ENCODE measurements at regions not wholly inside any gene's neighbourhood (a gene's known extent, or its start where the extent isn't known, plus 50 kb on each side); places are given as distances from the start of the nearest gene placed in this dataset.

DNA sequence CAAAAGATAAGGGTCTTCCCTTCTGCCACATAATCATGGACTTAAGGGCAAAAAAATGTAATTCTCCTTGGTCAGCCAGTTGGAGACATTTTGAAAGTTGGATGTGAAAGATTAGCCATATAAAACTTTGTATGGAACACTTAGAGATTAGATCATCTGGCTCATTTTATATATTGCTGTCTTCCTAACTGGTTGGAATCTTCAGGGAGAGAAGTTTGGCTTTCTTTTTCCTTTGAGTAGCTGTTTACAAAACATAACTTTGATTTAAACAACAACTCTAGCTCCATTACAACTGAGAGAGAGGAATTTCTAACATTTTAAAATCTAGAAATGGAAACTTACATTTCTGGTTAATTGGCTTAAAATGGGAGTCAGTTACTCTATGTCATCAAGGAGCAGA lies 132.7 kb downstream of the RDH14 start:
- H3K9me3 ChIP-seq (ENCODE audit: control insufficient read depth, low read depth, low read length): no peaks in the 10 kb centered on the region
- no peak overlapping the region for H3K27ac ChIP-seq (ENCODE audit: low read length)
- no peak overlapping the region for H3K4me3 ChIP-seq (ENCODE audit: low read length)
- H3K27me3 ChIP-seq (ENCODE audit: control insufficient read depth, insufficient read depth, low read length): no peaks in the 10 kb centered on the region
- no peak for DNase-seq
- no peaks in the 10 kb centered on the region for H3K36me3 ChIP-seq (ENCODE audit: control insufficient read depth, insufficient read depth, low read length)
- H3K4me1 ChIP-seq (ENCODE audit: control insufficient read depth, insufficient read depth, low read length): no peaks in the 10 kb centered on the region

DNA sequence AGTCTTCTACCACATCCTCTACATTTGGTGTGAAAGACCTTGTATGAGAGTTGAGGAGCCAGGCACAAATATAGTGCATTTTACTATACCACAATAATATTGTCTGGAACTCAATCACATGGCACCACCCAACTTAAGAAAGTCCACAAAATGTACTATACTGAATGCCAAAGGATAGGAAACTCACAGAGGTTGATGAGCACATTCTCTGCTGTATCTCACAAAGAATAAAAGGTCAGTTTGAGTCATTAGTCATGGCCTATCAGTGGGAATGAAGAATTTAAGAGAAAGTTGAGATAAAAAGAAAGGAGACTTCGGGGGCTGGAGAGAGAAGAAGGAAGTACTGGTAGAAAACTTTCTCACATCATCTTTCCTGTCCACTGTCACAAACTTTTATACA lies 134.3 kb downstream of the RDH14 start:
- WGBS (ENCODE audit: insufficient coverage, low lambda C conversion rate): 43% methylated on average over 1 of the region's 1 CpG
- Histone ChIP-seq H3K9me3 (ENCODE audit: control insufficient read depth, low read depth, low read length) (no peaks in the 10 kb centered on the region), H3K27me3 (ENCODE audit: control insufficient read depth, insufficient read depth, low read length) (no peaks in the 10 kb centered on the region), H3K4me1 (ENCODE audit: control insufficient read depth, insufficient read depth, low read length) (no peaks in the 10 kb centered on the region), H3K27ac (ENCODE audit: low read length) (no peak overlapping the region), H3K36me3 (ENCODE audit: control insufficient read depth, insufficient read depth, low read length) (no peaks in the 10 kb centered on the region), H3K4me3 (ENCODE audit: low read length) (no peak overlapping the region)
- DNase-seq: no peak

DNA sequence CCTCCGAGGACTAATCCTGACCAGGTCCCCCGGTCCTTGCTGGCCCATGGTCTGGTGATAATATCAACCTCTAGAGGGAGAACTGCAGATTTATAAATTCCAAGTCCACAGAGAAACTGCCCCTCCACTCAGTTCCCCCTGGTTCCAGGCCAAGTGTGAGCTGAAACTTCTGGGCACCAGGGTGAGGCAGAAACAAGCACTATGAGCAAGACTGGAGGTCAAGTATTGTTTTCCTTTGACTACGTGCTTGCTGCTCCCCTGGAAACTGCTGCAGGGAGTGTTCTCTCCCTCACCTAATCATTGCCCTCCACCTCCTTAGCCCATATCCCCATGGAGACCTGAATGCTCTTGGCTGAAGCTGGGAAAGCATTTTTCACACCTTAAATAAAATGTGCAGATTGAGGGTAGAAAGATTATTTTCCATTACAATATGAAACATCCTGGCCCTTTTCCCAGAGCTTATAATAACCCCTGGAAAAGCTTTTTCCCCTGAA lies 135.2 kb downstream of the RDH14 start:
- H3K27me3 ChIP-seq (ENCODE audit: control insufficient read depth, insufficient read depth, low read length): no peaks in the 10 kb centered on the region
- no peak overlapping the region for H3K27ac ChIP-seq (ENCODE audit: low read length)
- H3K36me3 ChIP-seq (ENCODE audit: control insufficient read depth, insufficient read depth, low read length): no peaks in the 10 kb centered on the region
- no peaks in the 10 kb centered on the region for H3K4me1 ChIP-seq (ENCODE audit: control insufficient read depth, insufficient read depth, low read length)
- H3K4me3 ChIP-seq (ENCODE audit: low read length): no peak overlapping the region
- no peaks in the 10 kb centered on the region for H3K9me3 ChIP-seq (ENCODE audit: control insufficient read depth, low read depth, low read length)
- no CpG with 5 or more reads among the region's 3 CpGs for WGBS (ENCODE audit: insufficient coverage, low lambda C conversion rate)
- no peak for DNase-seq

DNA sequence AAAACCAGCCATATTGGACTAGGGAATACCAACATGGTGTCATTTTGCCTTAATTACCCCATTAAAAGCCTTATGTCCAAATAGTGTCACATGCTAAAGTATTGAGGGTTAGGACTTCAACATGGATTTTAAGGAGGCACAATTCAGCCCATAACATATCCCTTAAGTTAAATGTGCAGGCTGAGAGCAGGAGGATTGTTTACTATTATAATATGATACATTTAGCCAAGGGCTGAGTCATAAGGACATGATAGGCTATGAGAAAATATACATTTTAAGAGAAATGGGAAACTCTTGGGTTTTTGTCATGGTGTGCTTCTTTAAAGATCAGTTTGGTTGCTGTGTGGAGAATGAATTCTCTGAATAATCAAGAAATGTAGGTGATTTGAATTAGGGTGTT lies 136.8 kb downstream of the RDH14 start:
- Histone ChIP-seq H3K36me3 (ENCODE audit: control insufficient read depth, insufficient read depth, low read length) (no peaks in the 10 kb centered on the region), H3K27ac (ENCODE audit: low read length) (no peak overlapping the region), H3K9me3 (ENCODE audit: control insufficient read depth, low read depth, low read length) (no peaks in the 10 kb centered on the region), H3K27me3 (ENCODE audit: control insufficient read depth, insufficient read depth, low read length) (no peaks in the 10 kb centered on the region), H3K4me1 (ENCODE audit: control insufficient read depth, insufficient read depth, low read length) (no peaks in the 10 kb centered on the region), H3K4me3 (ENCODE audit: low read length) (no peak overlapping the region)
- DNase-seq: no peak

DNA sequence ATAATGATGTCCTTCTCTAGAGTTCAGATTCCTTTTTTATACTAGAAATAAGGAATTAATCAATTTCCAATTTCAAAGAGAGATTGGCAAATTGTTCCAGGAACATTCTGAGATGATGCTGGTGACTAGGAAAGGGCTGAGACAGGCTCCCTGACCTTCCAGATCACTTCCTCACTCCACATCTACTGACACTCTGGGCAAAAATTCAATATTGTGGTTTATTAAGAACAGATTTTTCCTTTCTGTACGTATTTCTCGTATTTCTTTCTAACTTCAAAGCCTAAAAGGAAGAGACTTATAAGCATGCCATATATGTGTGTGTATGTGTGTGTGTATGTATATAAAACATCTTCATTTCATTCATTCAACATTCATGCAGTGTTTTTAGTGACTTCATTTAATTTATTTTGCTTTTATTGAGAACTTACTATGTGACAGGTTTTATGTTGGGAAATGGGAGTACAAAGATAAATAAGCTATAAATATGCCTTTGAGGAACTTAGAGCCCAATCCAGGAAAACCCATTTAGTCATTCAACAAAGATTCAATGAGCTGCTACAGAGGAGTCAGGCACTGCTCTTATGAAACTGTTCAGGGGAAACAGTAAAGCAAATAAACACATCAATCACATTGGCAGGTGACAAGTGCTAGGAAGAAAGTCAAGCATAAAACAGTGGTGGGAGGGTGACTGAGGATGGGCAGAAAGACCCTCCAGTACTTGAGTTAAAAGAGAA lies 137.9 kb downstream of the RDH14 start:
- DNase-seq: no peak
- Histone ChIP-seq H3K4me3 (ENCODE audit: low read length) (no peak overlapping the region), H3K27ac (ENCODE audit: low read length) (no peak overlapping the region), H3K4me1 (ENCODE audit: control insufficient read depth, insufficient read depth, low read length) (no peaks in the 10 kb centered on the region), H3K9me3 (ENCODE audit: control insufficient read depth, low read depth, low read length) (no peaks in the 10 kb centered on the region), H3K27me3 (ENCODE audit: control insufficient read depth, insufficient read depth, low read length) (no peaks in the 10 kb centered on the region), H3K36me3 (ENCODE audit: control insufficient read depth, insufficient read depth, low read length) (no peaks in the 10 kb centered on the region)
- no CpG with 5 or more reads among the region's 2 CpGs for WGBS (ENCODE audit: insufficient coverage, low lambda C conversion rate)

DNA sequence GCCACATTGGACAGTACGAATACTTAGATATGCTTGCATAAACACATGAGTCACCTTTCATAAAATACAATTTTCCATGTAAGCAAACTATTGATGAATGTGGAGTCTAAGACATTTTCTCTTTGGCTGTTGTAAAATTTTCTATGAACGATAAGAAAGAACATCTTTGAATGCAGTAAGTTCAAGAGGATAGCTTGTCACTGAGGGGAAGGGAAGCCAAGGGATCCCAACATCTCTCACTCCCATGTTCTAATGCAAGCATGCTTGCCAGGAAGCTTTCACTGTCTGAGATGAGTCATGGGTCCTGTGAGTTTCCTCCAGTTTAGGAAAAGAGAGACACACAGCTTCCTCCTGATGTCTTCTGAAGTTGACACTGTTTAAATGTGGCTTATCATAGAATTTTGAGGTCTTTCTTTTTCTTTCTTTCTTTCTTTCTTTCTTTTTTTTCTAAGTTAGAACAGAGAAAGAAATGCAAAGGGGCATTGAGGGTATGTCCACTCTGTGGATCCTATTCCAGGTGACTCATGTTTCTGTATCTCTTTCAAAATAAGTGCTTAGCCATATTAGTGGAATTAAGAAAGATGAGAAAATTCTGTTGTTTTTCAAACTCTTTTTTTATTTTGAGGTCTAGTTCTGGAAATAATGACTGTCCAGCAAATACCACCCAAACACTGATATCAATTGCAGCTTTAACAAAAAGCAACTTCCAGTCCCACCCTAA lies 146.6 kb downstream of the RDH14 start:
- Histone ChIP-seq H3K4me1 (ENCODE audit: control insufficient read depth, insufficient read depth, low read length) (no peaks in the 10 kb centered on the region), H3K27ac (ENCODE audit: low read length) (no peak overlapping the region), H3K9me3 (ENCODE audit: control insufficient read depth, low read depth, low read length) (no peaks in the 10 kb centered on the region), H3K27me3 (ENCODE audit: control insufficient read depth, insufficient read depth, low read length) (no peaks in the 10 kb centered on the region), H3K4me3 (ENCODE audit: low read length) (no peak overlapping the region), H3K36me3 (ENCODE audit: control insufficient read depth, insufficient read depth, low read length) (no peaks in the 10 kb centered on the region)
- WGBS (ENCODE audit: insufficient coverage, low lambda C conversion rate): 83% methylated on average over 1 of the region's 2 CpGs
- no peak for DNase-seq

DNA sequence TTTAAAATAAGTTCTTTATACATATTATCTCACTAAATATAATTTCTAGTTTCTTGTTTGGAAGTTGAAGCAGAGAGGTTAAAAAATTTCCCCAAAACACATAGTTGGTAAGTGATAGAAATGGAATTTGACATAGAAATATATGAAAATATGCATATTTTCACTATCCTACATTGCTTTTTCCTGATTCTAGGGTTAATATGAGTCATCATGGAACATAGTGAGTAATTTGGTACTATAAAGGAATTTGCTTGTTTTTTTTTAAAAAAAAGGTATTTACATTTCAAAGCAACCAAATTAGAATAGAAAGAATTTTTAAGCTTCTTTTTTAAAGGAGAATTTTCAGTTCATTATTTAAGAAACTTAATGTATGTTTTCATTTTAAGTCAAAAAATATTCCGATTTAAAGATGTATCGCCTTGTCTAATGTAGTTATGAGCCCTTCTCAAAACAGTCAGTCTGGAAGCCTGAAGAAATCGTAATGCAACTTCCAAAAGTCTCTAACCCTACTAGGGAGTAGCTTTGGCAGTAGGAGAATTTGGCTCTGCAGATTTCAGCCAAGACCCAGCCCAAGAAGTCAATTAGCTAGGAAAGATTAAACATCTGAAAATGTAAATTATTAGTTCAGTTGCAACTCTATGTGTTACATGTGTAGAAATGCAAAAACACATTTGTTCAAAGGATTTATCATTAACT lies 147.3 kb downstream of the RDH14 start:
- H3K9me3 ChIP-seq (ENCODE audit: control insufficient read depth, low read depth, low read length): no peaks in the 10 kb centered on the region
- H3K27ac ChIP-seq (ENCODE audit: low read length): no peak overlapping the region
- H3K4me1 ChIP-seq (ENCODE audit: control insufficient read depth, insufficient read depth, low read length): no peaks in the 10 kb centered on the region
- H3K36me3 ChIP-seq (ENCODE audit: control insufficient read depth, insufficient read depth, low read length): no peaks in the 10 kb centered on the region
- 100% methylated on average over 1 of the region's 3 CpGs for WGBS (ENCODE audit: insufficient coverage, low lambda C conversion rate)
- no peak for DNase-seq
- H3K4me3 ChIP-seq (ENCODE audit: low read length): no peak overlapping the region
- no peaks in the 10 kb centered on the region for H3K27me3 ChIP-seq (ENCODE audit: control insufficient read depth, insufficient read depth, low read length)

DNA sequence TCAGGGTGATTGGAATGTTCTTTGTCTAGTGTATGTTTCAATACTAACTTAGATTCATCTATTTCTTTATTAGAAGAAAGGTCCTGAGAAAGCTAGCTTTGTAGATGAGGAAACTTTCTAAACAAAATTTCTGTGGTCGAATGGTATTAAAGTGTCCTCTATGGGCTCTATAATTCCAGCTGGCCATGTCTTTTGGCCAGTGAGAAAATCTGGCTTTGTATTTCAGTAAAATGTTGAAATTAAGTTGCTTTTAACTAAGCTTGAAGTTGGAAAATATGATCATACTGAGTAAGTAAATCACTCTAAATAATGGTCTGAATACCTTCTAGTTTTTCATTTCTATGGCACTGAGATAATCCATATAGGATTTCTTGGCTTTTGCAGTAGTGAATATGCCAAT lies 148.8 kb downstream of the RDH14 start:
- Histone ChIP-seq H3K36me3 (ENCODE audit: control insufficient read depth, insufficient read depth, low read length) (no peaks in the 10 kb centered on the region), H3K27me3 (ENCODE audit: control insufficient read depth, insufficient read depth, low read length) (no peaks in the 10 kb centered on the region), H3K27ac (ENCODE audit: low read length) (no peak overlapping the region), H3K4me1 (ENCODE audit: control insufficient read depth, insufficient read depth, low read length) (no peaks in the 10 kb centered on the region), H3K9me3 (ENCODE audit: control insufficient read depth, low read depth, low read length) (no peaks in the 10 kb centered on the region), H3K4me3 (ENCODE audit: low read length) (no peak overlapping the region)
- no peak for DNase-seq
- 100% methylated on average over 1 of the region's 1 CpG for WGBS (ENCODE audit: insufficient coverage, low lambda C conversion rate)

DNA sequence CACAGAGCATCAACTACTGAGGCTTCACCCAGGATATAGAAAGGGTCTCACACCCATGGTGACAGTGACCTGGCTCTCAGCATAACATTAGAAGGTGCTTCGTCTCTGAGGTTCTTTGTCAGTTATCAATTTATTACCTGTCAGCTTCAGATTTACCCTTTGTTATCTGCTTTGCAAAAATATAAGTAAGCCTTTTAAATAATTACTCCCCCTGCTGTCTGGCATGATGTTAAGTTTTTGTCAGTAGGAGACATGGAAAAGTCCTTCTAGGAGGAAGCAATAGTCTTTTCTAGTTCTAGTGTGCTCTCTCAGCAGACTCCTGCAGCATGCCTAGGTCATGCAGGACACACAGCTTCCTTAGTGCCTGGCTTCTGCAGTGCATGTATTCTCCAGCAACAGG lies 149.9 kb downstream of the RDH14 start:
- DNase-seq: no peak
- H3K36me3 ChIP-seq (ENCODE audit: control insufficient read depth, insufficient read depth, low read length): no peaks in the 10 kb centered on the region
- H3K27ac ChIP-seq (ENCODE audit: low read length): no peak overlapping the region
- H3K9me3 ChIP-seq (ENCODE audit: control insufficient read depth, low read depth, low read length): no peaks in the 10 kb centered on the region
- H3K27me3 ChIP-seq (ENCODE audit: control insufficient read depth, insufficient read depth, low read length): no peaks in the 10 kb centered on the region
- no peaks in the 10 kb centered on the region for H3K4me1 ChIP-seq (ENCODE audit: control insufficient read depth, insufficient read depth, low read length)
- no peak overlapping the region for H3K4me3 ChIP-seq (ENCODE audit: low read length)
- WGBS (ENCODE audit: insufficient coverage, low lambda C conversion rate): 43% methylated on average over 1 of the region's 1 CpG

DNA sequence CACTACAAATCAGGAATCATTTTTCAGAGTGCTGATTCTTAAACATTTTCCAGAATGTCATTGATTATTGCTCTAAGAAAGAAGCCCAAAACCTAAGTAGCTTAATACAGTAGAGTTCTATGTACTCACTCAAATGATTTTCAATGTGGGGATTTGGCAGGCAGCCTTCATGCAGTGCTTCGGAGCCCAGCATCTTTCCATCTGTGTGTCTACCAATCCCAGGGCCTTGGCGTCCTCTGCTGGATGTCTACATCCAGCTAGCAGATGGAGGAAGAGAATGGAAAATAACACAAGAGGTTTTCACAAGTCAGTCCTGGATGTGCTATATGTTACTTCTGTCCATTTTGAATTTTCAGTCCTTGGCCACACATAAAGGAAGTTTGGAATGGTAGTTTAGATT lies 151.8 kb downstream of the RDH14 start:
- Histone ChIP-seq H3K4me3 (ENCODE audit: low read length) (no peak overlapping the region), H3K27ac (ENCODE audit: low read length) (no peak overlapping the region), H3K36me3 (ENCODE audit: control insufficient read depth, insufficient read depth, low read length) (no peaks in the 10 kb centered on the region), H3K27me3 (ENCODE audit: control insufficient read depth, insufficient read depth, low read length) (no peaks in the 10 kb centered on the region), H3K9me3 (ENCODE audit: control insufficient read depth, low read depth, low read length) (no peaks in the 10 kb centered on the region), H3K4me1 (ENCODE audit: control insufficient read depth, insufficient read depth, low read length) (no peaks in the 10 kb centered on the region)
- WGBS (ENCODE audit: insufficient coverage, low lambda C conversion rate): no CpG with 5 or more reads among the region's 2 CpGs
- DNase-seq: no peak

Measured in large intestine (tissue), 3 donors.